ENCODE measurements at regions not wholly inside any gene's neighbourhood (a gene's known extent, or its start where the extent isn't known, plus 50 kb on each side); places are given as distances from the start of the nearest gene placed in this dataset.

GRCh38 chr13:90928109-90928508 lies 419.4 kb upstream of the MIR17HG start:
- TF ChIP-seq CTCF (IDR thresholded peaks at IDR 0.05): no peak
- TF ChIP-seq POLR2A (IDR thresholded peaks at IDR 0.05): no peak

Measured in thyroid gland (tissue), 4 donors.